ENCODE measurements at regions not wholly inside any gene's neighbourhood (a gene's known extent, or its start where the extent isn't known, plus 50 kb on each side); places are given as distances from the start of the nearest gene placed in this dataset.

GRCh38 chr1:239219679-239220078 lies 166.7 kb upstream of the CHRM3 start:
- H3K4me3 ChIP-seq (ENCODE audit: low read depth, low read length), result no peak overlapping the region
- no peak overlapping the region for H3K27ac ChIP-seq (ENCODE audit: low read depth, low read length)
- no peak for TF ChIP-seq CTCF (IDR thresholded peaks at IDR 0.05; ENCODE audit: low read depth, low read length)
- no peaks in the 10 kb centered on the region for H3K27me3 ChIP-seq (ENCODE audit: control insufficient read depth, insufficient read depth, low read length)
- peaks cover 9% of the 10 kb centered on the region for H3K9me3 ChIP-seq (ENCODE audit: control insufficient read depth, insufficient read depth, low read length)
- no peak for DNase-seq (ENCODE audit: low read depth, low spot score)
- POLR2A ChIA-PET, result no interaction called here
- CTCF ChIA-PET, result no interaction called here

- no peak for DNase-seq (ENCODE audit: low read depth, low spot score)
- no peak for TF ChIP-seq CTCF (IDR thresholded peaks at IDR 0.05; ENCODE audit: low read depth, low read length)
- H3K4me3 ChIP-seq (ENCODE audit: low read depth, low read length), result no peak overlapping the region
- H3K9me3 ChIP-seq (ENCODE audit: control insufficient read depth, insufficient read depth, low read length), result peaks cover 9% of the 10 kb centered on the region
- ChIA-PET POLR2A (no interaction called here), CTCF (no interaction called here)
- no peaks in the 10 kb centered on the region for H3K27me3 ChIP-seq (ENCODE audit: control insufficient read depth, insufficient read depth, low read length)
- H3K27ac ChIP-seq (ENCODE audit: low read depth, low read length), result no peak overlapping the region
These were observed 168.1 kb upstream of the CHRM3 start for GRCh38 chr1:239218301-239218700.

- no peak overlapping the region for H3K27ac ChIP-seq (ENCODE audit: low read depth, low read length)
- peaks cover 13% of the 10 kb centered on the region for H3K9me3 ChIP-seq (ENCODE audit: control insufficient read depth, insufficient read depth, low read length)
- H3K4me3 ChIP-seq (ENCODE audit: low read depth, low read length), result no peak overlapping the region
- no peak for DNase-seq (ENCODE audit: low read depth, low spot score)
- ChIA-PET CTCF (no interaction called here), POLR2A (no interaction called here)
- TF ChIP-seq CTCF (IDR thresholded peaks at IDR 0.05; ENCODE audit: low read depth, low read length), result no peak
- no peaks in the 10 kb centered on the region for H3K27me3 ChIP-seq (ENCODE audit: control insufficient read depth, insufficient read depth, low read length)
These were observed 173.6 kb upstream of the CHRM3 start for GRCh38 chr1:239212811-239213220.

GRCh38 chr1:239209591-239209990 lies 176.8 kb upstream of the CHRM3 start:
- DNase-seq (ENCODE audit: low read depth, low spot score), result no peak
- no peaks in the 10 kb centered on the region for H3K27me3 ChIP-seq (ENCODE audit: control insufficient read depth, insufficient read depth, low read length)
- H3K27ac ChIP-seq (ENCODE audit: low read depth, low read length), result no peak overlapping the region
- POLR2A ChIA-PET, result no interaction called here
- CTCF ChIA-PET, result no interaction called here
- no peak overlapping the region for H3K4me3 ChIP-seq (ENCODE audit: low read depth, low read length)
- no peak for TF ChIP-seq CTCF (IDR thresholded peaks at IDR 0.05; ENCODE audit: low read depth, low read length)
- peaks cover 22% of the 10 kb centered on the region; the same call in 1 of the 2 replicates for H3K9me3 ChIP-seq (ENCODE audit: control insufficient read depth, insufficient read depth, low read length)

- ChIA-PET CTCF (no interaction called here), POLR2A (no interaction called here)
- Histone ChIP-seq H3K27ac (ENCODE audit: low read depth, low read length) (no peak overlapping the region), H3K4me3 (ENCODE audit: low read depth, low read length) (no peak overlapping the region), H3K9me3 (ENCODE audit: control insufficient read depth, insufficient read depth, low read length) (peaks cover 32% of the 10 kb centered on the region; the same call in 1 of the 2 replicates), H3K27me3 (ENCODE audit: control insufficient read depth, insufficient read depth, low read length) (no peaks in the 10 kb centered on the region)
- TF ChIP-seq CTCF (IDR thresholded peaks at IDR 0.05; ENCODE audit: low read depth, low read length), result no peak
- no peak for DNase-seq (ENCODE audit: low read depth, low spot score)
These were observed 182.0 kb upstream of the CHRM3 start for GRCh38 chr1:239204401-239204800.
